ENCODE measurements at regions not wholly inside any gene's neighbourhood (a gene's known extent, or its start where the extent isn't known, plus 50 kb on each side); places are given as distances from the start of the nearest gene placed in this dataset.

DNA sequence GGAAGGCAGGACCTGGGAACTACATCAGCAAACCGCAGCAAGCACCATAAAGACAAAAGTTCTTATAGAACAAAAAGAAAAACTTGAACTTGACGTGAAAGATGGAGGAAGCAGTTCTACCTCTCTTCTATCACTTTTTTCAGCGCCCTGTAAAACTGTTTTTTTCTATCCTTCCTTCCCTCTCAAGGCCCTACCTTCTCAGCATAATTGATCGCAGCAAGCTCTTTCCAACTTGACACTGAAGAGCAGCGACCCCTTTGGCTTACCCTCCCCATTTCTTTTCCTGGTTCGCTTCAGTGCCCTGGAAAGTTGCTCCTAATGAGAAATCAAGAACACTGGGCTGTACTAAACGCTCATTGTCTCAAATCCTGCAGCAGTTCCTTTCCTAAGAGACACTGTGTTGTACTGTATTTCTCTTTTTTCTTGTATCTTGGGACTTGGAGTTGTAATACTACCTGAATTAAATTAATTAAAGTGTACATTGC is 150.6 kb upstream of the SLC4A4 start:
- TF ChIP-seq, protein P1, sequence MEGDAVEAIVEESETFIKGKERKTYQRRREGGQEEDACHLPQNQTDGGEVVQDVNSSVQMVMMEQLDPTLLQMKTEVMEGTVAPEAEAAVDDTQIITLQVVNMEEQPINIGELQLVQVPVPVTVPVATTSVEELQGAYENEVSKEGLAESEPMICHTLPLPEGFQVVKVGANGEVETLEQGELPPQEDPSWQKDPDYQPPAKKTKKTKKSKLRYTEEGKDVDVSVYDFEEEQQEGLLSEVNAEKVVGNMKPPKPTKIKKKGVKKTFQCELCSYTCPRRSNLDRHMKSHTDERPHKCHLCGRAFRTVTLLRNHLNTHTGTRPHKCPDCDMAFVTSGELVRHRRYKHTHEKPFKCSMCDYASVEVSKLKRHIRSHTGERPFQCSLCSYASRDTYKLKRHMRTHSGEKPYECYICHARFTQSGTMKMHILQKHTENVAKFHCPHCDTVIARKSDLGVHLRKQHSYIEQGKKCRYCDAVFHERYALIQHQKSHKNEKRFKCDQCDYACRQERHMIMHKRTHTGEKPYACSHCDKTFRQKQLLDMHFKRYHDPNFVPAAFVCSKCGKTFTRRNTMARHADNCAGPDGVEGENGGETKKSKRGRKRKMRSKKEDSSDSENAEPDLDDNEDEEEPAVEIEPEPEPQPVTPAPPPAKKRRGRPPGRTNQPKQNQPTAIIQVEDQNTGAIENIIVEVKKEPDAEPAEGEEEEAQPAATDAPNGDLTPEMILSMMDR (IDR thresholded peaks at IDR 0.05; ENCODE audit: poor library complexity, severe bottlenecking) = no peak
- TF ChIP-seq MXI1 (conservative IDR thresholded peaks at IDR 0.05; ENCODE audit: poor library complexity, severe bottlenecking) (no peak), EZH2 (IDR thresholded peaks at IDR 0.05; ENCODE audit: borderline replicate concordance, insufficient read depth, low read length, poor library complexity, severe bottlenecking) (no peak), EP300 (conservative IDR thresholded peaks at IDR 0.05; ENCODE audit: poor library complexity, severe bottlenecking) (no peak)
- TF ChIP-seq, protein P2, sequence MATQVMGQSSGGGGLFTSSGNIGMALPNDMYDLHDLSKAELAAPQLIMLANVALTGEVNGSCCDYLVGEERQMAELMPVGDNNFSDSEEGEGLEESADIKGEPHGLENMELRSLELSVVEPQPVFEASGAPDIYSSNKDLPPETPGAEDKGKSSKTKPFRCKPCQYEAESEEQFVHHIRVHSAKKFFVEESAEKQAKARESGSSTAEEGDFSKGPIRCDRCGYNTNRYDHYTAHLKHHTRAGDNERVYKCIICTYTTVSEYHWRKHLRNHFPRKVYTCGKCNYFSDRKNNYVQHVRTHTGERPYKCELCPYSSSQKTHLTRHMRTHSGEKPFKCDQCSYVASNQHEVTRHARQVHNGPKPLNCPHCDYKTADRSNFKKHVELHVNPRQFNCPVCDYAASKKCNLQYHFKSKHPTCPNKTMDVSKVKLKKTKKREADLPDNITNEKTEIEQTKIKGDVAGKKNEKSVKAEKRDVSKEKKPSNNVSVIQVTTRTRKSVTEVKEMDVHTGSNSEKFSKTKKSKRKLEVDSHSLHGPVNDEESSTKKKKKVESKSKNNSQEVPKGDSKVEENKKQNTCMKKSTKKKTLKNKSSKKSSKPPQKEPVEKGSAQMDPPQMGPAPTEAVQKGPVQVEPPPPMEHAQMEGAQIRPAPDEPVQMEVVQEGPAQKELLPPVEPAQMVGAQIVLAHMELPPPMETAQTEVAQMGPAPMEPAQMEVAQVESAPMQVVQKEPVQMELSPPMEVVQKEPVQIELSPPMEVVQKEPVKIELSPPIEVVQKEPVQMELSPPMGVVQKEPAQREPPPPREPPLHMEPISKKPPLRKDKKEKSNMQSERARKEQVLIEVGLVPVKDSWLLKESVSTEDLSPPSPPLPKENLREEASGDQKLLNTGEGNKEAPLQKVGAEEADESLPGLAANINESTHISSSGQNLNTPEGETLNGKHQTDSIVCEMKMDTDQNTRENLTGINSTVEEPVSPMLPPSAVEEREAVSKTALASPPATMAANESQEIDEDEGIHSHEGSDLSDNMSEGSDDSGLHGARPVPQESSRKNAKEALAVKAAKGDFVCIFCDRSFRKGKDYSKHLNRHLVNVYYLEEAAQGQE (IDR thresholded peaks at IDR 0.05; ENCODE audit: borderline replicate concordance) = no peak

Data from neural cell (in vitro differentiated cells).